ENCODE measurements at regions not wholly inside any gene's neighbourhood (a gene's known extent, or its start where the extent isn't known, plus 50 kb on each side); places are given as distances from the start of the nearest gene placed in this dataset.

DNA sequence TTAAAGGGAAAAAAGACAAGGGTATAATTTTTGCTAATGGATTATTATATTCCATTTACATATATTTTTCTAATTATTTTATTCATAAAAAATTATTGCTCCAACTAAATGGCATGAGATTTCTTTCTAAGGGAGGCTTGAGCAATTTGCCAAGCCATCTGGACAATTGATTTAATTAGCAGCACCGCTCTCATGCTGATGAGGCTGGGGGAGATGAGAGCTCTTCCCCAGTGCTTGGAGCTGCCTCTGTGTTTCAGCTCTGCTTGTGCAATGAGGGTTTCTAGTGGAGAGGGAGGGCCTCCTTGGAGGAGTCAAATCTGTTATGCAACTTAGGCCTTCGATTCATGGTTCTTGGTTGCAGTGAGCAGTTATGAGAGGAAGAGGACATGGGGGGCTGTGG is 574.3 kb downstream of the TCERG1L start:
- DNase-seq: no peak

DNA sequence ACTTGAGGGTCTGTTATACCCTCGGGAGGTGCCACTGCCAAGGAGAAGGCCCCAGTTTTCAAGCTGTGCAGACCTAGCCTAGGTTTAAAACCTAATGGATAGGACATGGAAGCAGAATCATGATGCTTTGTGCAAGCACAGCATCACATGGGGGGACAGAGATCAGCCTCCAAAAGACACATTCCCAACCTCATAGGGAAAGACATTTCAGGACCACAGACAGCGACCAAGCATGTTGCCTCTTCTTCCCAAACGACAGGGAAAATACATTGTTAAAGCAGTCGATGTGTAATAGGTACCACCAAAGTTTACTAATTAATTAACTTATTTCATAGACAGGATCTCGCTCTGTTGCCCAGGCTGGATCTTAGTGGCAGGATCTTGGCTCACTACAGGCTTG is 573.9 kb downstream of the TCERG1L start:
- DNase-seq: no peak

- DNase-seq: no peak
Measured at GRCh38 chr10:130739016-130739756, 572.3 kb downstream of the TCERG1L start.

- DNase-seq: no peak
Measured at GRCh38 chr10:130739757-130740145, 571.8 kb downstream of the TCERG1L start.

GRCh38 chr10:130740166-130740565 is 571.4 kb downstream of the TCERG1L start:
- no peak for DNase-seq

DNA sequence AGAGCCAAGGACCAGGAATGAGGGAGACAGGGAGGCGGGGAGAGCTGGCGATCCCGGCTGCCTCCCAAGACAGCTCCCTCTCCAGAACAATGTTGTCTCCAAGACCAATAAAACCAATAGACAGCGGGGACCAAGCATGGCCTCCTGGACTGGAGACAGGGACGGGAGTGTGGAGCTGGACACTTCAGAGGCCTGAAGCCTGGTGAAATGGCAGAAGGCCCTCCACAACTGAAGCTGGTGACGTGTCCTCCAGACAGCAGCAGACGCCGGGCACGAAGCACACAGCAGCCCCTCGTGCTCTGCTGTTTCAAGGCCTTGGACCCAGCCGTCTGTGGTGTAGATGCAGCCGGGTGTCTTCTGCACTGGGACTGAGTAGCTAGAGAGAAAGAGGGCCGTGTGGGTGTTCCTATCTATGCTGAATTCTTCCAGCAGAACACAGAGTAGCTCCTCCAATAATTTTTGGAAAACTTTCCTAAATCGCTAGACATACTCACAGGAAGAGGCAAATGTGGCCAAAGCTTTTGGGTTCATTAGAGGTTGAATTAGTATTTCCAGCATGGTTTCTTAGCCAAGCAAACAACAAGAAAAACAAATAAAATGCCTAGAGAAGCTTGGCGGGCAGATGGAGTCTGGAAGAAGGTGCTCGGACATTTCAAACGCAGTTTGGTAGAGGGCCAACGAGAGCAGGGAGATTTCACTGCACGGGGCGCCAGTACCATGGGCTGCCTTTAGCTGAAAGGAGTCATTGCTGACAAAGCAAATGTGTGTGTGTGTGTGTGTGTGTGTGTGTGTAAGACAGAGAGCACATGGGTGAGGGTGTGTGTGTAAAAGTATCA is 570.4 kb downstream of the TCERG1L start:
- no peak for DNase-seq

DNA sequence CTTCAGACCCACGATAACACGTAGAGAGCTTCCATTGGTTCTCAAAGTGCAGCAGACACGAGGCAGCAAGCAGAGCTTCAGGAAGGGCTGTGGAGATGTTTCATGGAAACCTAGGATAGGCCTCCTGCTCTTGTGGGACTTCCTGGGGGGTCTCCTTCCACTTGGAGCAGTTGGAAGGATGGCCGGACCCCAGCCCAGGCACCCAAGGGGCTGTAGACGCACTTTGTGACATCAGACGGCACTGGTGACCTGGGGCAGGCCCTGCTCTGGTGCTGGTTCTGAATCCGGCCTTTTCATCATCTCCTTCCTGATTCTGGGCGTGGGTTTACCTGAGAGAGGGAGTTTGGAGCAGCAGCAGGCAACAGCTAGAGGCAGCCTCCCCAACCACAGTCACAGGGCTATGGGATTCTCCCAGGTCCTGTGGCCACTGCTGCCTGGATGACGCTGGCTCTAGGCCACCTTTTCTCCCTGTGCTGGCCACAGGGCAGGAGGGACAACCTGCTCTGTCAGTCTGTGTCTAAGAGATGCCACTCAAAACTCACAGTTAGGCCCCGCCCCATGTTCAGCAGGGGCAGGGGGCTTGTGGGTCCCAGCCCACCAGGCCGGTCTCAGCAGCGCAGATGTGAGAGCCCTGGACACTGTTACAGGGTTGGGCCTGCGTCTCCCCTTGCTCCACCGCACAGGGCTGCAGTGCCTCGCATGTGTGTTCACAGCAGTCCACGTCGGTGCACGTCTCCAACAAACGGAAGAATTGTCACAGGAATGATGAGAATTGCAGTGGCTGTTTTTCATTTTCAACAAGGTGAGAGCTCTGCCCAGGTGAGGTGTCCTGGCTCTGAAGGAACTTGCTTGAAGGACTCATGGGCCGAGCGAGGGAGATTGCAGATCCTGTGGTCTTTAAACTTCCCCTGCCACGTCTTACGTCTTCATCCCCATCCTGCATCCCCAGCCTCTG is 569.3 kb downstream of the TCERG1L start:
- DNase-seq: no peak

DNA sequence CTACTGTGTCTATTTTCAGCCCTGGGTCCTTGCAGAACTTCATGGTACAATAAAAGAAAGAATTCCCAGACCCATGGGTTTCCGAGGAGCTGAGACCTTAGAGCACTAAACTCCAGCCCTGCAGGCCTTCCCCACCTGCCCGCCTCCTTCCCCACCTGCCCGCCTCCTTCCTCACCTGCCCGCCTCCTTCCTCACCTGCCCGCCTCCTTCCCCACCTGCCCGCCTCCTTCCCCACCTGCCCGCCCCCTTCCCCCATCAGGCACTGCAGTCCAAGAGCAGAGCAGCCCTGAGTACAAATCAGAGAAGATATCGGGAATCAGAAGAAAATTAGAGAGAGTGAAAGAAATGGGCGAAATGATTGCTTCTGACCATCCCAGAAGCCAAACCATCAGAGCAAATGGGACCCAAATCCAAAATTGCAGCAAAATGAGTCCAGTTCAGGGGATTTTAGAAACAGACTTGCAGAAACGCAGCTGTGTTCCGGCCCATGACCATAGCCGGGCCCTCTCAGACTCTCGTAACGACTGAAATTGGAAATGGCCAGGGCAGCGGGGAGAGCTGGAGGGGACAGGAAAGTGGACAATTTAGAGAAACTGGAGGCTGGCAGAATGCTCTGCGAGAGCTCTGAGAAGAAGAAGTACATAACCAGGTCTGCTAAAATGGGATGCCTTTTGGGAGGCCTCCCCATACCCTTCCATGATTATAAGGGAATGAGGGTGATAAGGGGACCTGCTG is 568.4 kb downstream of the TCERG1L start:
- no peak for DNase-seq

GRCh38 chr10:130743751-130744271 is 567.7 kb downstream of the TCERG1L start:
- no peak for DNase-seq

- DNase-seq: no peak
Measured at GRCh38 chr10:130744631-130745030, 566.9 kb downstream of the TCERG1L start.

DNA sequence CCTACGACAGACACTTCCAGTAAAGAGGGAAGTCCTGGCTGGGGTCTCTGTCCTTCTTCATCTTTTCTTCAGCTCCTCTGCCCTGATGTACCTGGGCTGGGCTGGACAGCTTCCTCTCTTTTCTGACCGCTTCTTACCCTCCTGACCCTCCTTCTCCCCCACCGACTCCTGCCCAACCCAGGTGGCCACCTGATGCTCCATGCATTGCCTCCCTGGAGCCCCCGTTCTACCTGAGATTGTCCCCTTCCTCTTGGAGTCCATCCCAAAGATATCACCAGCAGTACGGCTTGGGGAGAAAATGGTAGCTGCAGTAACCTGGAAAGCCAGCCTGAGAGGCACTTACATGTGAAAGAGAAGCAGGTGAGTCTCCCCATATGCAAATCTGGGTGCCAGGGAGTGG is 566.3 kb downstream of the TCERG1L start:
- DNase-seq: no peak

DNA sequence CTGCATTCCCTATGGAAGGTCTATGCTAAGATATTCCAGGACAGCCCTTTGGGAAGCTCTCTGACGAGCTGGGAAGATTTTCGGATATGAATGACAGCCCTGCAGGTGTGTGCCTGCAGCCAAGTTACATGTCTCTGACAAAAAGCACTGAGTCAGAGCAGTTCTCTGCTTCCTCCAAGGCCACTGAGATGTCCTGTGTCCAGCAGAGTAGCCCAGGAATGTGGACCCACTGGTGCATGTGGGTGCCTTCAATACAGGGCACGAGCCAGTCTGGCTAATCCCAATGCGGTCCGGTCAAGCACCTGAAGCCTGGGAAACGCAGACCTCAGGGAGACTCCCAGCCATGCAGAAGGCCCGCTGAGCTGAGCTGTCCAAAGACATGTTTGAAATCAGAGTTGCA is 565.7 kb downstream of the TCERG1L start:
- DNase-seq: no peak

- DNase-seq: no peak
Measured at GRCh38 chr10:130746311-130746710, 565.2 kb downstream of the TCERG1L start.

DNA sequence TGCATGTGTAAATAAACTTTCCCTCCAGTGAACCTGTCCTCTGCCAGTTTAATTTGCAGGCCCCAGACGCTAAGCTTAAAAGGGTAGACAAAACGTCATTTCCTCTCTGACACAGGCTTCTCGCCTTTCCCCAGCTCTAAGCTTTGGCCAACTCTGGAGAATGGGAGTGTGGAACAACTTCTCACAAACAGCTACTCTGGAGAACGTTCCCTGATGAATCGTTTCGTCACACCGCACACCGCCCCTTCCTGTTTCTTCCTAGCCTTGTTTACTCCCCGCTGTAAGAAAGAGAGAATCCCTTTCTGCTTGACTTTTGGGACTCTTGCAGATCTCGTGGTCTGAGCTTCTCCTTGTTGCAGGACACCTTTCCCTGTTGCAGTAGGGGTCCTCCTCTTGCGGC is 564.2 kb downstream of the TCERG1L start:
- no peak for DNase-seq

DNA sequence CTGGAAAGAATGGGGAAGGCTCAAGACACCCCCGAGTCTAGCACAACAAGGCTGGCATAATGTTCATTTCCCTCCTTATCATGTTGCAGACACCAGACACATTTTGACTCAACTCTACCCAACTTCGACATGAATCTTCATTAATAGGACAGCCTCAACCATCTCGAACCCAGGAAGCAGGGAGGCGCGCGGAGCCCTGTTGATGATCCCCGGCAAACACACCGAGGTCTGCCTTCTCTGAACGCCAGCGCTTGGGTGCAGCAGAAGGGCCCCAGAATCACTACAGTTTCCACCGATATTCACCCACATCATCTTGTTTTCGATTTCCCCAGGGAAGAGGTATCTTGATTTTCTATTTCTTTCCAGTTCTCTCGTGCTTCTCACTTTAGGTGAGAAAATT is 563.6 kb downstream of the TCERG1L start:
- no peak for DNase-seq

DNA sequence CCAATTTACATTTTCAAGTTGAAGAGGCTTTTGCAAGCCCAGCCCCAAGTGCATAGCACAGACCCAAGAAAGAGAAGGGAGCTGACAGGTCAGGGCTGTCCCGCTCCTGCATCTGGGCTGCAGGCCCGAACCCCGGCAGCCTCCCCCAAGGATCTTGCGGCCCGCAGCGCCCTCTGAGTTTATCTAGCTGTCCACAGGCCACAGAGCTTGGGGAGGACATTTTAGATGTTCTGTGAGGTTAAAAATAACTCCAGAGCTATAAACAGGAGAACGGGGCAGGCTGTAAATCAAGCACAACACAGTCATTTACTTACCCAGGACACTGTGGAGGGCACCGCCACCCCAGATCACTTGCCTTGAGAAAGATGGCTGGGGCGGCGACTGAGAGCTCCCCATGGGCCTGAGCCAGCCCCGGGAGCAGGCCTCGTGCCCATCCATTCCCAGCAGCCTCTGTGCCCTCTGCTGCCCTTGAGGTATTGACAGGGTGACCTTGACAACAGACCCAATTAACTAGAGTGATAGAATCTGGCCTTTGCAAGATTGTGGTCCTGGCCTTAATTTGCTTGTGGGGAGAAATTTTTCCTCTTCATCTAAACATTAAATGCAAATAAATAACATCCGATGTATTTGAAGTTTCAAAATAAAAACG is 563.0 kb downstream of the TCERG1L start:
- no peak for DNase-seq

DNA sequence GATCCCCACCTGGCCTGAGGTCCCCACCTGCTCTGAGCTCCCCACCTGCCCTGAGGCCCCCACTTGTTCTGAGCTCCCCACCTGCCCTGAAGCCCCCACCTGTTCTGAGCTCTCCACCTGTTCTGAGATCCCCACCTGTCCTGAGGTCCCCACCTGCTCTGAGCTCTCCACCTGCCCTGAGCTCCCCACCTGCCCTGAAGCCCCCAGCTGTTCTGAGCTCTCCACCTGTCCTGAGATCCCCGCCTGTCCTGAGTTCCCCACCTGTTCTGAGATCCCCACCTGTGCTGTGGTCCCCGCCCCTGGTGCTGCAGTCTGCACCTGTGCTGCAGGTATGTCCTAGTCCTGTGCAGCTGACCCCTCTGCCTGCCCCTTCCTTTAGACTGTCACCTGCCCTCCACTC is 561.6 kb downstream of the TCERG1L start:
- DNase-seq: no peak

DNA sequence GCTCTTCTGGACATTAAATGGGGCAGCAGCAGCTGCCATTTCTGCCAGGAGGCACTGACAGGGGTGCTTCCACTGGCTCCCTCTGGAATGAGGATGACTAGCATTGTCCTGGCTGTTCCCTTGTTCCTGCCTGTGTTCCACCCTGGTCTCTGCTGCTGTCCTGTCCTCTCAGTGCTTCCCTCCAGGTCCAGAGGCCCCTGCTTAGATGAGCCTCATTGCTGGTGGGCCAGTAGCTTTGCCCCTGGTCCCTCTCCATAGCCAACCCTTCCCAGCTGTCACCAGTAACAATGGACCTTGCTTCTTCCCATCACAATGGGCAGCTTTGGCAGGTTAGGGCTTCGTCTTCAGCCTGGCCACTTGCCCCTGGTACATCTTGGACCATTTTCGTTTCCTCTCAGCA is 561.1 kb downstream of the TCERG1L start:
- no peak for DNase-seq

DNA sequence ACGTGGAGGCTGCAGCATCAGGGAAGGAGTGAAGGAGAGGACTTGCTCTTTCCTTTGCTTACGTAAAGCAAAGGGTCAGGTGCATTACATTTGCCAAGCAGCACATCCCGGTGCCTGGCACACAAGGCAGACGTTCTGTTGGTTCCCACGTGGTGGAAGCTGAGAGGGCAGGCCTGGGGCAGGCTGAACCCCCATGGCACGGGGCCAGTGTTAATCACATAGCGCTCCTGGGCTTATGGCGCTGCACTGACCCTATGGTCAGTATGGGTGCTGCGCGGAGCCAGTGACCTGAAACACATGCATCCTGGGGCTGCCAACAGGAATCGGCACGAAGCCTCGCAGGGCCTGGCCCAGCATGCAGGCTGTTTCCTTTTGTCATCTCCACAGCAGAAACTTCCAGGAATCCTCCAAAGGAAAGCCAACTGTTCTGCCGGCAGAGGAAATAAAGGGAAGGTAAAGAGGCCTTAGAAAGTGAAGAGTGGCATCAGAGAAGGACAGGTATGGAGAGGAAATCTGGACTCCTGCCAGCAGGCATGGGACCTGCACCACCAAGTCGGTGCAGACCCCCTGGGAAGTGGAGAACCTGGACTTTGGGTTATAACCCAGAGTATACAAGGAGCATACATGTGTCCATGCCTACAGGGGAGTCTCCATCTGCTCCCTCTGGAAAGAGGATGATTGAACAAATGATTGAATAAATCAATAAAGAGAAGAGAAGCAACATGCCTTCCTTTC is 560.2 kb downstream of the TCERG1L start:
- no peak for DNase-seq

- no peak for DNase-seq
Measured at GRCh38 chr10:130751851-130752250, 559.7 kb downstream of the TCERG1L start.

DNA sequence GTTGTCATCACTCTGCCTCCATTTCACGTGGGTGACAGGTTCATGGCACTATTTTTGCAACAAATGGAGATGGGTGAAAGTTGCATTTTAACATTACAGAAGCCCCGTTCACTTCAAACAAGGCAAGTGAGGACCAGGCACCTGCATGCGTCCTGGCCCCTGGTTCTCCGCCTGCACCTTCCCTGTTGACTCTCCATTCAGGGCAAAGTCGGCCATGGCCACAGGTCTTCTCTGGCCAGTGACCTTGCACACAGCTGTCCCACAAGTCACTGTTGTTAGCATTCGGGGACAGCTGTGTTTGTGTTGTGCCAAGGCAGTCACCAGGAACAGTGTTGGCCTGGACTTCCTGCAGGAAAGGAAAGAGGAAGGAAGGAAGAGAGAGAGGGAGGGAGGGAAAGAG is 554.9 kb downstream of the TCERG1L start:
- no peak for DNase-seq

All from activated naive CD4-positive, alpha-beta T cell (primary cell).